Activated T-cell treated with anti-CD3 and anti-CD28 coated beads, Interleukin-2, amount 50 U/mL, for 72 hours (primary cell): ENCODE measurements at regions not wholly inside any gene's neighbourhood (a gene's known extent, or its start where the extent isn't known, plus 50 kb on each side); places are given as distances from the start of the nearest gene placed in this dataset.
"Not testable (repeated sequence)": the region's sequence is repeated elsewhere in the genome, so short reads cannot be mapped to it uniquely, and the experiment has no call there.

Experiments used
- ATAC-seq, 2 donors: fragments of 150-1000 bp; cut with Tn5 transposase; replicated peaks in 1 of 2; 2 replicates each; pipeline ENCODE4 v1.10.0; 2021; ENCODE audit warnings: moderate library complexity in 2 of 2, mild to moderate bottlenecking in 1 of 2
- DNase-seq, 2 donors: peaks; one replicate each; pipeline ENCODE4 v3.0.0; 2021 to 2022; ENCODE audit warnings: mixed read lengths in 1 of 2
- H3K27ac Mint-ChIP-seq: one replicate; pipeline ENCODE4 v1.8.0; 2022; ENCODE audit warnings: mild to moderate bottlenecking, moderate library complexity, mixed read lengths
- H3K27me3 Mint-ChIP-seq: one replicate; pipeline ENCODE4 v1.8.0; 2022; ENCODE audit warnings: low read depth, mixed read lengths
- H3K36me3 Mint-ChIP-seq, 2 donors: one replicate each; pipeline ENCODE4 v1.8.0; 2022; ENCODE audit warnings: mixed read lengths in 2 of 2, mild to moderate bottlenecking in 1 of 2; ENCODE audit not compliant: insufficient read depth in 2 of 2
- H3K4me1 Mint-ChIP-seq: one replicate; pipeline ENCODE4 v1.8.0; 2022; ENCODE audit warnings: low read depth, mixed read lengths
- H3K4me3 Mint-ChIP-seq, 2 donors: one replicate each; pipeline ENCODE4 v1.8.0; 2022; ENCODE audit warnings: mild to moderate bottlenecking in 2 of 2, mixed read lengths in 2 of 2, moderate library complexity in 2 of 2
- H3K9me3 Mint-ChIP-seq, 2 donors: one replicate each; pipeline ENCODE4 v1.8.0; 2022; ENCODE audit warnings: mixed read lengths in 2 of 2

GRCh38 chr1:91207691-91208090 is 185.9 kb upstream of the ZNF644 start:
- not testable (repeated sequence) for H3K36me3 Mint-ChIP-seq, DNase-seq, H3K4me1 Mint-ChIP-seq, H3K4me3 Mint-ChIP-seq, H3K27ac Mint-ChIP-seq, ATAC-seq, H3K9me3 Mint-ChIP-seq
- H3K27me3 Mint-ChIP-seq = peaks cover 15% of the 10 kb centered on the region

GRCh38 chr1:91204150-91204549 is 182.3 kb upstream of the ZNF644 start:
- H3K27ac Mint-ChIP-seq, DNase-seq, H3K9me3 Mint-ChIP-seq, H3K4me3 Mint-ChIP-seq, H3K4me1 Mint-ChIP-seq, H3K36me3 Mint-ChIP-seq, ATAC-seq: not testable (repeated sequence)
- peaks cover 15% of the 10 kb centered on the region for H3K27me3 Mint-ChIP-seq

GRCh38 chr1:91201694-91202093 is 179.9 kb upstream of the ZNF644 start:
- no peak for DNase-seq
- H3K36me3 Mint-ChIP-seq = no peaks in the 10 kb centered on the region

GRCh38 chr1:91201176-91201575 is 179.3 kb upstream of the ZNF644 start:
- Mint-ChIP-seq H3K36me3 (no peaks in the 10 kb centered on the region), H3K9me3 (no peaks in the 10 kb centered on the region), H3K4me3 (no peak overlapping the region), H3K27ac (no peak overlapping the region), H3K27me3 (peaks cover 8% of the 10 kb centered on the region), H3K4me1 (no peaks in the 10 kb centered on the region)
- no peak for ATAC-seq
- no peak for DNase-seq

More at GRCh38 chr1:91201694-91202093, 179.9 kb upstream of the ZNF644 start:
- no peaks in the 10 kb centered on the region for H3K9me3 Mint-ChIP-seq
- peaks cover 8% of the 10 kb centered on the region for H3K27me3 Mint-ChIP-seq
- no peak for ATAC-seq
- H3K4me1 Mint-ChIP-seq = no peaks in the 10 kb centered on the region
- no peak overlapping the region for H3K27ac Mint-ChIP-seq
- no peak overlapping the region for H3K4me3 Mint-ChIP-seq

- peaks cover 8% of the 10 kb centered on the region for H3K27me3 Mint-ChIP-seq
- H3K4me1 Mint-ChIP-seq = no peaks in the 10 kb centered on the region
- no peak overlapping the region for H3K4me3 Mint-ChIP-seq
- ATAC-seq = no peak
- no peaks in the 10 kb centered on the region for H3K36me3 Mint-ChIP-seq
- no peak for DNase-seq
- no peaks in the 10 kb centered on the region for H3K9me3 Mint-ChIP-seq
- H3K27ac Mint-ChIP-seq = no peak overlapping the region
Observed at GRCh38 chr1:91200675-91201074, 178.8 kb upstream of the ZNF644 start.

- no peak overlapping the region for H3K27ac Mint-ChIP-seq
- H3K9me3 Mint-ChIP-seq = no peaks in the 10 kb centered on the region
- ATAC-seq = no peak
- DNase-seq = no peak
- H3K36me3 Mint-ChIP-seq = no peaks in the 10 kb centered on the region
- no peak overlapping the region for H3K4me3 Mint-ChIP-seq
- H3K27me3 Mint-ChIP-seq = peaks cover 4% of the 10 kb centered on the region
- H3K4me1 Mint-ChIP-seq = no peaks in the 10 kb centered on the region
Observed at GRCh38 chr1:91199988-91200387, 178.2 kb upstream of the ZNF644 start.

GRCh38 chr1:91190996-91191395 is 169.2 kb upstream of the ZNF644 start:
- no peak overlapping the region for H3K4me3 Mint-ChIP-seq
- H3K27me3 Mint-ChIP-seq = peaks cover 24% of the 10 kb centered on the region
- H3K27ac Mint-ChIP-seq = no peak overlapping the region
- ATAC-seq (no peak), DNase-seq (no peak)
- H3K36me3 Mint-ChIP-seq = peaks cover 0 to 2% of the 10 kb centered on the region in 2 donors
- H3K4me1 Mint-ChIP-seq = no peaks in the 10 kb centered on the region
- peaks cover 1% of the 10 kb centered on the region in 2 donors for H3K9me3 Mint-ChIP-seq

GRCh38 chr1:91189096-91189495 is 167.3 kb upstream of the ZNF644 start:
- no peaks in the 10 kb centered on the region for H3K4me1 Mint-ChIP-seq
- DNase-seq = no peak
- peaks cover 24% of the 10 kb centered on the region for H3K27me3 Mint-ChIP-seq
- H3K9me3 Mint-ChIP-seq = peaks cover 6 to 7% of the 10 kb centered on the region in 2 donors
- H3K27ac Mint-ChIP-seq = no peak overlapping the region
- peaks cover 0 to 2% of the 10 kb centered on the region in 2 donors for H3K36me3 Mint-ChIP-seq
- H3K4me3 Mint-ChIP-seq = no peak overlapping the region
- no peak for ATAC-seq

- DNase-seq, H3K36me3 Mint-ChIP-seq, H3K9me3 Mint-ChIP-seq, H3K4me3 Mint-ChIP-seq, H3K4me1 Mint-ChIP-seq, H3K27ac Mint-ChIP-seq, H3K27me3 Mint-ChIP-seq, ATAC-seq: not testable (repeated sequence)
Observed at GRCh38 chr1:91182807-91183206, 161.0 kb upstream of the ZNF644 start.

- Mint-ChIP-seq H3K4me3 (no peak overlapping the region), H3K27me3 (peaks cover 44% of the 10 kb centered on the region), H3K9me3 (no peaks in the 10 kb centered on the region), H3K4me1 (no peaks in the 10 kb centered on the region), H3K36me3 (no peaks in the 10 kb centered on the region), H3K27ac (no peak overlapping the region)
- ATAC-seq = no peak
- DNase-seq = no peak
Observed at GRCh38 chr1:91176250-91176649, 154.4 kb upstream of the ZNF644 start.

- Mint-ChIP-seq H3K27ac (no peak overlapping the region), H3K36me3 (no peaks in the 10 kb centered on the region), H3K27me3 (peaks cover 44% of the 10 kb centered on the region), H3K9me3 (no peaks in the 10 kb centered on the region), H3K4me3 (no peak overlapping the region), H3K4me1 (no peaks in the 10 kb centered on the region)
- ATAC-seq = no peak
- no peak for DNase-seq
Observed at GRCh38 chr1:91174734-91175133, 152.9 kb upstream of the ZNF644 start.

- peaks cover 44% of the 10 kb centered on the region for H3K27me3 Mint-ChIP-seq
- no peaks in the 10 kb centered on the region for H3K4me1 Mint-ChIP-seq
- no peak overlapping the region for H3K27ac Mint-ChIP-seq
- H3K4me3 Mint-ChIP-seq = no peak overlapping the region
- no peaks in the 10 kb centered on the region for H3K9me3 Mint-ChIP-seq
- DNase-seq (no peak), ATAC-seq (no peak)
- H3K36me3 Mint-ChIP-seq = no peaks in the 10 kb centered on the region
Observed at GRCh38 chr1:91173346-91173890, 151.6 kb upstream of the ZNF644 start.

GRCh38 chr1:91172541-91172940 is 150.7 kb upstream of the ZNF644 start:
- Mint-ChIP-seq H3K4me1 (no peaks in the 10 kb centered on the region), H3K27ac (no peak overlapping the region), H3K9me3 (no peaks in the 10 kb centered on the region), H3K36me3 (no peaks in the 10 kb centered on the region), H3K27me3 (peaks cover 44% of the 10 kb centered on the region), H3K4me3 (no peak overlapping the region)
- DNase-seq (no peak), ATAC-seq (no peak)

GRCh38 chr1:91171898-91172297 is 150.1 kb upstream of the ZNF644 start:
- no peak overlapping the region for H3K4me3 Mint-ChIP-seq
- H3K36me3 Mint-ChIP-seq = no peaks in the 10 kb centered on the region
- H3K27ac Mint-ChIP-seq = no peak overlapping the region
- no peaks in the 10 kb centered on the region for H3K4me1 Mint-ChIP-seq
- H3K27me3 Mint-ChIP-seq = peaks cover 40% of the 10 kb centered on the region
- no peaks in the 10 kb centered on the region for H3K9me3 Mint-ChIP-seq
- DNase-seq (no peak), ATAC-seq (no peak)
